ENCODE measurements at regions not wholly inside any gene's neighbourhood (a gene's known extent, or its start where the extent isn't known, plus 50 kb on each side); places are given as distances from the start of the nearest gene placed in this dataset.

- peak; percentile 9 for DNase-seq (ENCODE audit: low read depth, low spot score)
Observed at GRCh38 chr10:128709686-128710085, 583.5 kb upstream of the MKI67 start.

- peak; percentile 17 for DNase-seq (ENCODE audit: low read depth, low spot score)
Observed at GRCh38 chr10:128710098-128710797, 584.0 kb upstream of the MKI67 start.

GRCh38 chr10:128710798-128711183, 584.6 kb upstream of the MKI67 start:
- DNase-seq (ENCODE audit: low read depth, low spot score) = no peak

- DNase-seq (ENCODE audit: low read depth, low spot score) = no peak
Observed at GRCh38 chr10:128711806-128712205, 585.6 kb upstream of the MKI67 start.

- no peak for DNase-seq (ENCODE audit: low read depth, low spot score)
Observed at GRCh38 chr10:128712661-128713400, 586.6 kb upstream of the MKI67 start.

- no peak for DNase-seq (ENCODE audit: low read depth, low spot score)
Observed at GRCh38 chr10:128713471-128713870, 587.2 kb upstream of the MKI67 start.

- DNase-seq (ENCODE audit: low read depth, low spot score) = no peak
Observed at GRCh38 chr10:128713874-128714570, 587.8 kb upstream of the MKI67 start.

GRCh38 chr10:128714644-128715415, 588.6 kb upstream of the MKI67 start:
- no peak for DNase-seq (ENCODE audit: low read depth, low spot score)

GRCh38 chr10:128716181-128716580, 590.0 kb upstream of the MKI67 start:
- no peak for DNase-seq (ENCODE audit: low read depth, low spot score)

GRCh38 chr10:128721963-128722445, 595.8 kb upstream of the MKI67 start:
- DNase-seq (ENCODE audit: low read depth, low spot score) = no peak

- DNase-seq (ENCODE audit: low read depth, low spot score) = no peak
Observed at GRCh38 chr10:128722947-128723346, 596.7 kb upstream of the MKI67 start.

GRCh38 chr10:128723631-128724205, 597.5 kb upstream of the MKI67 start:
- no peak for DNase-seq (ENCODE audit: low read depth, low spot score)

GRCh38 chr10:128725531-128725930, 599.3 kb upstream of the MKI67 start:
- DNase-seq (ENCODE audit: low read depth, low spot score) = no peak

GRCh38 chr10:128727114-128727513, 600.9 kb upstream of the MKI67 start:
- DNase-seq (ENCODE audit: low read depth, low spot score) = no peak

- DNase-seq (ENCODE audit: low read depth, low spot score) = no peak
Observed at GRCh38 chr10:128729910-128730420, 603.7 kb upstream of the MKI67 start.

GRCh38 chr10:128730922-128731321, 604.7 kb upstream of the MKI67 start:
- DNase-seq (ENCODE audit: low read depth, low spot score) = no peak

GRCh38 chr10:128734161-128734560, 607.9 kb upstream of the MKI67 start:
- no peak for DNase-seq (ENCODE audit: low read depth, low spot score)

GRCh38 chr10:128734734-128735133, 608.5 kb upstream of the MKI67 start:
- no peak for DNase-seq (ENCODE audit: low read depth, low spot score)

GRCh38 chr10:128735996-128736395, 609.8 kb upstream of the MKI67 start:
- DNase-seq (ENCODE audit: low read depth, low spot score) = peak; percentile 2

GRCh38 chr10:128738386-128738915, 612.2 kb upstream of the MKI67 start:
- DNase-seq (ENCODE audit: low read depth, low spot score) = no peak

- no peak for DNase-seq (ENCODE audit: low read depth, low spot score)
Observed at GRCh38 chr10:128739930-128740329, 613.7 kb upstream of the MKI67 start.
